D721Med (cell line): ENCODE measurements at regions not wholly inside any gene's neighbourhood (a gene's known extent, or its start where the extent isn't known, plus 50 kb on each side); places are given as distances from the start of the nearest gene placed in this dataset.
"Not testable (repeated sequence)": the region's sequence is repeated elsewhere in the genome, so short reads cannot be mapped to it uniquely, and the experiment has no call there.

ENCODE experiments used
- DNase-seq: peaks from one replicate; pipeline ENCODE4 v3.0.0; 2011; ENCODE audit warnings: low spot score; ENCODE audit not compliant: insufficient read length
- FAIRE-seq: peaks from 2 replicates; lab custom pipeline; 2011; peaks lifted over from hg19 to GRCh38; lab: Jason Lieb, UNC
- CTCF ChIP-seq: IDR thresholded peaks from 2 replicates; pipeline ENCODE4 v1.5.1; 2012; ENCODE audit warnings: mild to moderate bottlenecking, control low read depth; ENCODE audit not compliant: insufficient read depth; ENCODE audit errors: missing control alignments

GRCh38 chr3:36175916-36176461 is 204.3 kb upstream of the STAC start:
- TF ChIP-seq CTCF: no peak
- no peak for DNase-seq
- FAIRE-seq: no peak

GRCh38 chr3:36178018-36178417 is 202.3 kb upstream of the STAC start:
- FAIRE-seq: no peak
- DNase-seq: no peak
- no peak for TF ChIP-seq CTCF

- FAIRE-seq (peak; percentile 51), DNase-seq (no peak)
- no peak for TF ChIP-seq CTCF
Measured at GRCh38 chr3:36182024-36182423, 198.3 kb upstream of the STAC start.

GRCh38 chr3:36187197-36187596 is 193.1 kb upstream of the STAC start:
- not testable (repeated sequence) for FAIRE-seq, DNase-seq

GRCh38 chr3:36192901-36193300 is 187.4 kb upstream of the STAC start:
- no peak for TF ChIP-seq CTCF
- DNase-seq (no peak), FAIRE-seq (no peak)

GRCh38 chr3:36193448-36193847 is 186.9 kb upstream of the STAC start:
- no peak for TF ChIP-seq CTCF
- FAIRE-seq (no peak), DNase-seq (no peak)

- FAIRE-seq (no peak), DNase-seq (no peak)
Measured at GRCh38 chr3:36196058-36196457, 184.2 kb upstream of the STAC start.

More at GRCh38 chr3:36196058-36196457, 184.2 kb upstream of the STAC start:
- TF ChIP-seq CTCF: no peak
